ENCODE measurements at regions not wholly inside any gene's neighbourhood (a gene's known extent, or its start where the extent isn't known, plus 50 kb on each side); places are given as distances from the start of the nearest gene placed in this dataset.
A peak's percentile ranks its signal among the peaks of the same experiment; 100 is the strongest.

DNA sequence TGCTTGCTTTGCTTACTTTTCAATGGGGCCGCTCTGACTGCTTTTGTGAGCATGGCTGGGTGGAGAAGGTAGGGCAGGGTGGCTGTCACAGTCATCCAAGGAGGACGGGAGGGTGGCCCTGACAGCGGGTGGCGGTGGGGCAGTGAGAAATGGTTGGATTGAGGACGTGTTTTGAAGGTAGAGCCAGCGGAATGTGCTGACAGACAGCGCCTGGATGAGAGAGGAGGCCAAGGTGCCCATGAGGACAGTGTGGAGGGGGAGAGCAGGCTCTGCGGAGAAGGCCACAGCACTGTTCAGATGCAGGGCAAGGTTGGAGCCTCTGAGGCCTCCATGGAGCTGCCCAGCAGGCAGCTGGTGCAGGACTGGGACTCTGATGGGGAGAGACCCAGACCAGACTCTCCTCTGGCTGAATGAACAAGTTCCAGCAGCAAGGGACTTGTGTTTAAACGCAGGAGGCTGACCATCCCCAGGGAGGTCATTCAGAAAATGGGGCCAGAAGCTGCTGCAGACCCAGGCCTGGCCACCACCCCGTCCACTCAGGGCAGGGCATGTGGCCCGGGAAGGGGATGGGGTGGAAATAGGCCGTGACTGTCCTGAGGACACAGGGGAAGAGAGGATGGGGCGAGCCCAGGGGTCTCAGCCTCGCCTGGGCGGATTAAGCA is 120.3 kb upstream of the PRR20G start:
- TF ChIP-seq, protein P1, sequence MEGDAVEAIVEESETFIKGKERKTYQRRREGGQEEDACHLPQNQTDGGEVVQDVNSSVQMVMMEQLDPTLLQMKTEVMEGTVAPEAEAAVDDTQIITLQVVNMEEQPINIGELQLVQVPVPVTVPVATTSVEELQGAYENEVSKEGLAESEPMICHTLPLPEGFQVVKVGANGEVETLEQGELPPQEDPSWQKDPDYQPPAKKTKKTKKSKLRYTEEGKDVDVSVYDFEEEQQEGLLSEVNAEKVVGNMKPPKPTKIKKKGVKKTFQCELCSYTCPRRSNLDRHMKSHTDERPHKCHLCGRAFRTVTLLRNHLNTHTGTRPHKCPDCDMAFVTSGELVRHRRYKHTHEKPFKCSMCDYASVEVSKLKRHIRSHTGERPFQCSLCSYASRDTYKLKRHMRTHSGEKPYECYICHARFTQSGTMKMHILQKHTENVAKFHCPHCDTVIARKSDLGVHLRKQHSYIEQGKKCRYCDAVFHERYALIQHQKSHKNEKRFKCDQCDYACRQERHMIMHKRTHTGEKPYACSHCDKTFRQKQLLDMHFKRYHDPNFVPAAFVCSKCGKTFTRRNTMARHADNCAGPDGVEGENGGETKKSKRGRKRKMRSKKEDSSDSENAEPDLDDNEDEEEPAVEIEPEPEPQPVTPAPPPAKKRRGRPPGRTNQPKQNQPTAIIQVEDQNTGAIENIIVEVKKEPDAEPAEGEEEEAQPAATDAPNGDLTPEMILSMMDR (IDR thresholded peaks at IDR 0.05; ENCODE audit: unreplicated experiment): no peak
- no peaks in the 10 kb centered on the region for H3K36me3 Mint-ChIP-seq (ENCODE audit: low read depth, unreplicated experiment)
- H3K27ac Mint-ChIP-seq (ENCODE audit: unreplicated experiment): peak overlapping the region; percentile 24
- DNase-seq (ENCODE audit: low spot score): no peak
- no peak overlapping the region for H3K4me3 Mint-ChIP-seq (ENCODE audit: unreplicated experiment)
- no peaks in the 10 kb centered on the region for H3K9me3 Mint-ChIP-seq (ENCODE audit: unreplicated experiment)
- H3K27me3 Mint-ChIP-seq (ENCODE audit: unreplicated experiment): peaks cover 8% of the 10 kb centered on the region
- H3K4me1 Mint-ChIP-seq (ENCODE audit: unreplicated experiment): peaks cover 8% of the 10 kb centered on the region

DNA sequence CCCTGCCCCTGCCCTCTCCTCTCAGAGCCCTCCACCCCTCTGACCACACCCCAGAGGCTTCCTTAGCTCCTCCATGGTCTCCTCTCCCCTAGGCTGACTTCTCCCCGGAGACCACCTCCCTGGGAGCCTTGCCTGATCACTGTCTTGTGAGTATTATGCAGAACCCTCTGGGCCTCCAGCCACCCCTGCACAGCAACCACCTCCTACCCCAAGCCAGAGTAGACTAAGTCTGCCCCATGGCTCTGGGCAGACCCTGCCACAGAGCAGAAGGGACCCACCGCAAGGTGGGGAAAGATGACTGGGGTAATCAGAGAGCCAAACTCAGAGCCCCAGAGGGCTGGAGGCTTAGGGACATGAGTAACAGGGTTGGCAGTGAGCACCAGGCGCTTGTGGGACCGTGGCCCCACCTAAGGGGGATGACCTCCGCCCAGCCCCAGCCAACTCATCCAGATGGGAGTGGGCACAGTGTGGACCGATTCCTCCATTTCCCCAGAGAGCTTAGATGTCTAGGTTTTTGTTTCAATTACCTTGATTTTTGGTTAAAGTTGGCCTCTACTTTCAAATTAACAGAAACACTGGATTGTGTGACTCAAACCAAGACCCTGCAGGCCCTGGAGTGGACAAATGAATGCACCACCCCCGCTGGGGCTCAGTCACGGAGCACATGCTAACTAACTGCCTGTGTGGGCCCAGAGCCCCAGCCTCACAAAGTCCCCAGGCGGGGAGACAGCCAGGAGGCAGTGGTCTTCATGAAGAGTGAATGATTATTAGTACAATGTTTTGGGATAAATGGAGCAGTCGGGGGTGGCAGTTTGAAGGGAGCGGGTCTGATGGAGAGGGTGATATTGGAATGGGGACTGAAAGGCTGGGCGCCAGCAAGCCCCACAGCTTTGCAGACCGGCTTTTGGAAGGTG is 119.4 kb upstream of the PRR20G start:
- Mint-ChIP-seq H3K4me1 (ENCODE audit: unreplicated experiment) (peaks cover 8% of the 10 kb centered on the region), H3K36me3 (ENCODE audit: low read depth, unreplicated experiment) (no peaks in the 10 kb centered on the region), H3K27me3 (ENCODE audit: unreplicated experiment) (peaks cover 8% of the 10 kb centered on the region), H3K4me3 (ENCODE audit: unreplicated experiment) (no peak overlapping the region), H3K9me3 (ENCODE audit: unreplicated experiment) (no peaks in the 10 kb centered on the region), H3K27ac (ENCODE audit: unreplicated experiment) (no peak overlapping the region)
- TF ChIP-seq, protein P1 (IDR thresholded peaks at IDR 0.05; ENCODE audit: unreplicated experiment): no peak
- DNase-seq (ENCODE audit: low spot score): no peak

GRCh38 chr3:127406309-127407025 is 118.6 kb upstream of the PRR20G start:
- no peak for DNase-seq (ENCODE audit: low spot score)
- TF ChIP-seq, protein P1 (IDR thresholded peaks at IDR 0.05; ENCODE audit: unreplicated experiment): peak; percentile 49
- no peak overlapping the region for H3K27ac Mint-ChIP-seq (ENCODE audit: unreplicated experiment)
- peaks cover 8% of the 10 kb centered on the region for H3K27me3 Mint-ChIP-seq (ENCODE audit: unreplicated experiment)
- peak overlapping the region; percentile 15 for H3K4me3 Mint-ChIP-seq (ENCODE audit: unreplicated experiment)
- no peaks in the 10 kb centered on the region for H3K9me3 Mint-ChIP-seq (ENCODE audit: unreplicated experiment)
- H3K36me3 Mint-ChIP-seq (ENCODE audit: low read depth, unreplicated experiment): no peaks in the 10 kb centered on the region
- H3K4me1 Mint-ChIP-seq (ENCODE audit: unreplicated experiment): peaks cover 8% of the 10 kb centered on the region

GRCh38 chr3:127405791-127406190 is 117.9 kb upstream of the PRR20G start:
- TF ChIP-seq, protein P1 (IDR thresholded peaks at IDR 0.05; ENCODE audit: unreplicated experiment): no peak

More at GRCh38 chr3:127405791-127406190, 117.9 kb upstream of the PRR20G start:
- DNase-seq (ENCODE audit: low spot score): no peak
- Mint-ChIP-seq H3K9me3 (ENCODE audit: unreplicated experiment) (no peaks in the 10 kb centered on the region), H3K36me3 (ENCODE audit: low read depth, unreplicated experiment) (no peaks in the 10 kb centered on the region), H3K4me3 (ENCODE audit: unreplicated experiment) (peak overlapping the region; percentile 15), H3K4me1 (ENCODE audit: unreplicated experiment) (peaks cover 4% of the 10 kb centered on the region), H3K27ac (ENCODE audit: unreplicated experiment) (no peak overlapping the region), H3K27me3 (ENCODE audit: unreplicated experiment) (peaks cover 8% of the 10 kb centered on the region)

Data from endothelial cell (in vitro differentiated cells).